ENCODE measurements at regions not wholly inside any gene's neighbourhood (a gene's known extent, or its start where the extent isn't known, plus 50 kb on each side); places are given as distances from the start of the nearest gene placed in this dataset.

DNA sequence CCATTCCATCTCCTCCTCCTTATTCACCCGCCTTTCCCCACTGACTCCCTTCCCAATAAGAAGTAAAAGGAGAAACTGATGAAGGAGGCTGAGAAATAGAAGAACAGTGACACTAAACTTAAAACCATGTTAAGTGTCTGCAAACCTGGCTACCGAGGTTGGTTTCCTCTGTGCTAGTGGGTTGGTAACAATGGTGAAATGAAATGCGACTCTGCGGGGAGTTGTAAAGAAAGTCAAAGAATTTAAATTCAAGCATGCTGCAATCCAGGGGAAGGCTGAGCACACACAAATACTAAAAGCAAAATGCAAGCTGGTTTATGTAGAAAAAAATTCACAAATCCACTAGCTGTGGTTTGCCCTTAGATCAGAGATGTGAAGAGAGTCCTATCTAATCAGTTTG, 155.2 kb upstream of the PDE10A start:
- TF ChIP-seq, protein P1, sequence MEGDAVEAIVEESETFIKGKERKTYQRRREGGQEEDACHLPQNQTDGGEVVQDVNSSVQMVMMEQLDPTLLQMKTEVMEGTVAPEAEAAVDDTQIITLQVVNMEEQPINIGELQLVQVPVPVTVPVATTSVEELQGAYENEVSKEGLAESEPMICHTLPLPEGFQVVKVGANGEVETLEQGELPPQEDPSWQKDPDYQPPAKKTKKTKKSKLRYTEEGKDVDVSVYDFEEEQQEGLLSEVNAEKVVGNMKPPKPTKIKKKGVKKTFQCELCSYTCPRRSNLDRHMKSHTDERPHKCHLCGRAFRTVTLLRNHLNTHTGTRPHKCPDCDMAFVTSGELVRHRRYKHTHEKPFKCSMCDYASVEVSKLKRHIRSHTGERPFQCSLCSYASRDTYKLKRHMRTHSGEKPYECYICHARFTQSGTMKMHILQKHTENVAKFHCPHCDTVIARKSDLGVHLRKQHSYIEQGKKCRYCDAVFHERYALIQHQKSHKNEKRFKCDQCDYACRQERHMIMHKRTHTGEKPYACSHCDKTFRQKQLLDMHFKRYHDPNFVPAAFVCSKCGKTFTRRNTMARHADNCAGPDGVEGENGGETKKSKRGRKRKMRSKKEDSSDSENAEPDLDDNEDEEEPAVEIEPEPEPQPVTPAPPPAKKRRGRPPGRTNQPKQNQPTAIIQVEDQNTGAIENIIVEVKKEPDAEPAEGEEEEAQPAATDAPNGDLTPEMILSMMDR (IDR thresholded peaks at IDR 0.05; ENCODE audit: insufficient read depth, low read depth, low read length) = no peak
- TF ChIP-seq EZH2 (IDR thresholded peaks at IDR 0.05; ENCODE audit: insufficient read depth, low read length) = no peak
